CD4-positive, alpha-beta memory T cell (primary cell): ENCODE measurements at regions not wholly inside any gene's neighbourhood (a gene's known extent, or its start where the extent isn't known, plus 50 kb on each side); places are given as distances from the start of the nearest gene placed in this dataset.
A peak's percentile ranks its signal among the peaks of the same experiment; 100 is the strongest.

Source experiments
- CTCF ChIA-PET: fragments of 350-600 bp; sonication (Branson Sonifier 250); formaldehyde crosslinking; loops from one replicate; lab custom pipeline; 2021; ENCODE audit warnings: inconsistent platforms; ENCODE audit not compliant: partially characterized antibody; lab: Charles Lee
- POLR2A ChIA-PET: fragments of 350-600 bp; sonication (Branson Sonifier 250); formaldehyde crosslinking; loops from one replicate; lab custom pipeline; 2021; ENCODE audit not compliant: partially characterized antibody; lab: Charles Lee
- DNase-seq, 5 donors: peaks; one replicate each; pipeline versions ENCODE4 v3.0.0 to v3.0.0-alpha.2; 2020 to 2022; ENCODE audit warnings: mixed read lengths in 1 of 5
- H3K27ac ChIP-seq: one replicate; pipeline ENCODE4 v1.7.0; 2013; ENCODE audit warnings: low read depth, low read length
- H3K27me3 ChIP-seq: 2 replicates; pipeline ENCODE4 v1.7.0; 2013; ENCODE audit warnings: mild to moderate bottlenecking, low read length, moderate library complexity; ENCODE audit not compliant: insufficient read depth
- H3K36me3 ChIP-seq: 2 replicates; pipeline ENCODE4 v1.7.0; 2013; ENCODE audit warnings: mild to moderate bottlenecking, low read length, moderate library complexity; ENCODE audit not compliant: insufficient read depth
- H3K4me1 ChIP-seq: 2 replicates; pipeline ENCODE4 v1.7.0; 2013; ENCODE audit warnings: mild to moderate bottlenecking, low read length, moderate library complexity; ENCODE audit not compliant: insufficient read depth
- H3K4me3 ChIP-seq, 2 donors: one replicate each; pipeline ENCODE4 v1.7.0; 2013; ENCODE audit warnings: low read length in 2 of 2, mild to moderate bottlenecking in 1 of 2
- H3K9me3 ChIP-seq, 2 donors: one replicate each; pipeline ENCODE4 v1.7.0; 2013; ENCODE audit warnings: low read length in 2 of 2, control low read depth in 1 of 2; ENCODE audit not compliant: control insufficient read depth in 1 of 2
- H3K27ac Mint-ChIP-seq, 7 donors: one replicate each; pipeline ENCODE4 v1.8.0; 2020 to 2021; ENCODE audit warnings: mixed read lengths in 7 of 7, mild to moderate bottlenecking in 6 of 7, inconsistent platforms in 3 of 7, moderate library complexity in 3 of 7
- H3K27me3 Mint-ChIP-seq, 2 donors: one replicate each; pipeline ENCODE4 v1.8.0; 2020 to 2021; ENCODE audit warnings: mixed read lengths in 2 of 2
- H3K36me3 Mint-ChIP-seq, 2 donors: one replicate each; pipeline ENCODE4 v1.8.0; 2020 to 2021; ENCODE audit warnings: mixed read lengths in 2 of 2, inconsistent platforms in 1 of 2, mild to moderate bottlenecking in 1 of 2
- H3K4me1 Mint-ChIP-seq, 4 donors: one replicate each; pipeline ENCODE4 v1.8.0; 2020 to 2021; ENCODE audit warnings: mixed read lengths in 4 of 4, mild to moderate bottlenecking in 1 of 4
- H3K4me3 Mint-ChIP-seq, 8 donors: one replicate each; pipeline ENCODE4 v1.8.0; 2020 to 2021; ENCODE audit warnings: mixed read lengths in 8 of 8, mild to moderate bottlenecking in 7 of 8, moderate library complexity in 6 of 8, inconsistent platforms in 3 of 8
- H3K9me3 Mint-ChIP-seq, 8 donors: one replicate each; pipeline ENCODE4 v1.8.0; 2020 to 2021; ENCODE audit warnings: mixed read lengths in 8 of 8, mild to moderate bottlenecking in 5 of 8, inconsistent platforms in 3 of 8, moderate library complexity in 1 of 8
- intact Hi-C: fragments of 100-400 bp; cut with micrococcal nuclease; formaldehyde crosslinking; loops from one replicate; pipeline ENCODE4 v1.15.1; 2023

DNA sequence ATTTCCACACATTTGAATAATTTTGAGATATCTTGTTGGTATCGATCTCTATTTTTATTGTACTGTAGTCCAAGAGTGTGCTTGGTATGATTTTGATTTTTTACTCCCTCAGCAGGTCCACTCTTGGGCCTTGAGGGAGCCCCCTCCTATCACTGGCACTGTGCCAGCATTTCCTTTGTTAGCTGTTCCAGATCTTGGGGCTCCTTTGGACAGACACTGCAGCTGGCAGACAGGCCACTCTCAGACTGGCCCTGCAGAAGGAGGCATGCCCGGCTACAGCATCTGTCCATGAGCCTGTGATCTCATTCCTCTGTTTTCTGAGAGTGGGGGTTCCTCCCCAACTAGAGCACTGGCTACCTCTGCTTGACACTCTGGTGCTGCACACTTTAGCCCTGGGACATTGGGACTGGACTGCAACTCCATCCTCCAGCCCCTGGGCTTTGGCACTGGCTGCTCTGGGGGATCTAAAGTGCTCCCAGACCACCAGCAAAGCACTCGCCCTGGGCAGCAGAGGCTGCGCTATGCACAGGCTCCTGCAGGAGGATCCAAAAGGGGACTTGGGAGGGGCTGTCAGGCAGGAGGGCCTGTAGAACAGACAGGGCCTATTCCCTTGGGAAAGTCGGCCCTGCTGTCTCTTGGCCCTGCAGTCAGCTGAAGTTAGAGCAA lies 271.3 kb upstream of the DMAC1 start:
- H3K9me3 Mint-ChIP-seq, result peaks cover 0 to 3% (median 0%) of the 10 kb centered on the region in 8 donors
- no peak overlapping the region for H3K4me3 ChIP-seq

DNA sequence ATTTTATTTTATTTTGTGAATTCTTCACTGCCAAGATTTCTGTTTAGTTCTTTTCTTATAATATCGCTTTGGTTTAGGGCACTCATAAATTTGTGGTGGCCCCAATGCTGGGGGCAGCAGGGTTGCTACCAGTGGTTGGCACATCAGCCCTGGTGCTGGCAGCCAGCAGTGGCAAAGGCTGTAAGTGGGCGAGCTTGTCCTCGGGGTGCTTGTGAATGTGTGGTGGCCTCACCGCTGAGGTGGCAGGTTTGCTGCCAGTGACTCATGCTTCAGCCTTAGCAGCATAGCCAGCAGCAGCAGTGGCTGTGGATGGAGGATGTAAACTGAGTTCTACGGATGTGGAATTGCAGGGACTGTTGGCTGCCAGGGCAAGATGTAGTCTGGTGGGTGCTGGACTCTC lies 262.9 kb upstream of the DMAC1 start:
- intact Hi-C loops, result no loop called here
- POLR2A ChIA-PET, result no interaction called here

More for the DNA sequence above, 271.3 kb upstream of the DMAC1 start:
- Histone ChIP-seq H3K27me3 (no peaks in the 10 kb centered on the region), H3K27ac (no peak overlapping the region), H3K9me3 (no peaks in the 10 kb centered on the region), H3K36me3 (no peaks in the 10 kb centered on the region), H3K4me1 (no peaks in the 10 kb centered on the region)
- no peak for DNase-seq
- Mint-ChIP-seq H3K27me3 (peaks cover 2% of the 10 kb centered on the region in 2 donors), H3K36me3 (no peaks in the 10 kb centered on the region), H3K27ac (no peak overlapping the region), H3K4me1 (no peaks in the 10 kb centered on the region), H3K4me3 (peak overlapping the region in 1 of 8 donors; percentile 7)
- intact Hi-C loops, result no loop called here
- ChIA-PET POLR2A (no interaction called here), CTCF (no interaction called here)

DNA sequence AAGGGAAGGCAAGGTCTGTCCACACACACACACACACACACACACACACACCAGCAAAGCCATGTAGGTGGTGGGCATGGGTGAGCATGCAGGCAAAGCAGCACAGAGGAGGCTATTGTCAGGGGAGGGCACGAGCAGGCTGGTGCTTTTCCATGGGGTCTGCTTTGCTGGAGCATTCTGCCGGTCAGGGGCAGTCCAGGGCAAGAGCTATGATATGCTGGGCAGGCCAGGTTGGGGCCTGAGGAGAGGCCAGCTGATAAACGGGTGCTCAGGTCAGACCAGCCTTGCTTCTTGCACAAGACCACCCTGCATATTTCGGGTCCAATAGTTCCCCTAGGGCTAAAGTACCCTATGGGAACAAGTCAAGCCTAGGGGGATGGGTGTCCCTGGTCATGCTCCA lies 253.9 kb upstream of the DMAC1 start:
- H3K4me1 ChIP-seq, result no peaks in the 10 kb centered on the region
- Mint-ChIP-seq H3K4me3 (no peak overlapping the region), H3K27me3 (no peaks in the 10 kb centered on the region), H3K36me3 (peaks cover 2 to 6% of the 10 kb centered on the region in 2 donors), H3K27ac (no peak overlapping the region), H3K9me3 (peaks cover 9 to 33% (median 23%) of the 10 kb centered on the region in 8 donors), H3K4me1 (peaks cover 0 to 3% (median 0%) of the 10 kb centered on the region in 4 donors)
- no peak for DNase-seq
- no peak overlapping the region for H3K27ac ChIP-seq
- H3K36me3 ChIP-seq, result no peaks in the 10 kb centered on the region
- CTCF ChIA-PET, result no interaction called here
- no peaks in the 10 kb centered on the region for H3K27me3 ChIP-seq
- H3K9me3 ChIP-seq, result no peaks in the 10 kb centered on the region
- POLR2A ChIA-PET, result no interaction called here
- intact Hi-C loops, result loop anchor here (10.0 kb wide), 1 partner anchor 209 kb away; no protein-coding TSS in a partner anchor
- H3K4me3 ChIP-seq, result no peak overlapping the region

More for the DNA sequence above, 262.9 kb upstream of the DMAC1 start:
- Mint-ChIP-seq H3K27ac (peak overlapping the region in 1 of 7 donors; percentile 38), H3K27me3 (no peaks in the 10 kb centered on the region), H3K9me3 (peaks cover 0 to 19% (median 10%) of the 10 kb centered on the region in 8 donors), H3K4me3 (no peak overlapping the region), H3K36me3 (peaks cover 0 to 5% of the 10 kb centered on the region in 2 donors), H3K4me1 (peaks cover 0 to 10% (median 5%) of the 10 kb centered on the region in 4 donors)
- Histone ChIP-seq H3K9me3 (no peaks in the 10 kb centered on the region), H3K4me1 (no peaks in the 10 kb centered on the region), H3K4me3 (no peak overlapping the region), H3K36me3 (no peaks in the 10 kb centered on the region), H3K27me3 (no peaks in the 10 kb centered on the region), H3K27ac (no peak overlapping the region)
- DNase-seq, result no peak
- CTCF ChIA-PET, result no interaction called here

DNA sequence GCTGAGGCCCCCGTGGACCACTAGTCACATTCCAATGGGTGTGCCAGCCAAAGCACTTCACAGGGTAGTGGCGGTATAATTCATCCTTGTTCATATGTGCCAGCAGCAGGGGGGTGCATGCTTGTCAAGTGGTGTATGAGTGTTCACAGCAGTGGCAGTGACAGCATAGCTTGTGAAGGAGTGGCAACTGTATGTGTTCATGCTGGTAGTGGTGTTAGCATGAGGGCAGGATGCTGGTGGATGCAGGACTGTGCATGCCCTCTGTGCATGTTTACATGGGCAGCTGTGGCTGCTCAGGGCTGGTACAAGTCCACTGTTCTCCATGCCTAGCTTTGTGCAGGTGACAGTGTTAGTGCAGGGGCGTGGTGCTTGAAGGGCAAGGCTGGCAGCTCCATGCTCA lies 253.4 kb upstream of the DMAC1 start:
- no peaks in the 10 kb centered on the region for H3K36me3 ChIP-seq
- no peaks in the 10 kb centered on the region for H3K27me3 ChIP-seq
- Mint-ChIP-seq H3K27me3 (no peaks in the 10 kb centered on the region), H3K9me3 (peaks cover 9 to 33% (median 23%) of the 10 kb centered on the region in 8 donors), H3K4me3 (no peak overlapping the region), H3K27ac (no peak overlapping the region), H3K4me1 (peaks cover 0 to 3% (median 0%) of the 10 kb centered on the region in 4 donors), H3K36me3 (peaks cover 2 to 6% of the 10 kb centered on the region in 2 donors)
- H3K4me3 ChIP-seq, result no peak overlapping the region
- H3K9me3 ChIP-seq, result no peaks in the 10 kb centered on the region
- no peaks in the 10 kb centered on the region for H3K4me1 ChIP-seq
- CTCF ChIA-PET, result no interaction called here
- POLR2A ChIA-PET, result no interaction called here
- intact Hi-C loops, result loop anchor here (10.0 kb wide), 1 partner anchor 208 kb away; no protein-coding TSS in a partner anchor
- DNase-seq, result no peak
- no peak overlapping the region for H3K27ac ChIP-seq

DNA sequence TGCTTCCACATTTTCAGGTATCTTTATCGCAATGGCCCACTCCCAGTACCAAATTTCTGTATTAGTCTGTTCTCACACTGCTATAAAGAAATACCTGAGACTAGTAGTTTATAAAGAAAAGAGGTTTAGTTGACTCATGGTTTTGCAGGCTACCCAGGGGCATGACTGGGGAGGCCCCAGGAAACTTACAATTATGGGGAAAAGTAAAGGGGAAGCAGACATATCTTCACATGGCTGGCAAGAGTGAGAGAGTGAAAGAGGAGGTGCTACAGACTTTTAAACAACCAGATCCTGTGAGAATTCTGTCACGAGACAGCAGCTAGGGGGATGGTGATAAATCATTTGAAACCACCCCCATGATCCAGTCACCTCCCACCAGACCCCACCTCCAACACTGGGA lies 238.2 kb upstream of the DMAC1 start:
- no peaks in the 10 kb centered on the region for H3K27me3 ChIP-seq
- intact Hi-C loops, result no loop called here
- CTCF ChIA-PET, result no interaction called here

DNA sequence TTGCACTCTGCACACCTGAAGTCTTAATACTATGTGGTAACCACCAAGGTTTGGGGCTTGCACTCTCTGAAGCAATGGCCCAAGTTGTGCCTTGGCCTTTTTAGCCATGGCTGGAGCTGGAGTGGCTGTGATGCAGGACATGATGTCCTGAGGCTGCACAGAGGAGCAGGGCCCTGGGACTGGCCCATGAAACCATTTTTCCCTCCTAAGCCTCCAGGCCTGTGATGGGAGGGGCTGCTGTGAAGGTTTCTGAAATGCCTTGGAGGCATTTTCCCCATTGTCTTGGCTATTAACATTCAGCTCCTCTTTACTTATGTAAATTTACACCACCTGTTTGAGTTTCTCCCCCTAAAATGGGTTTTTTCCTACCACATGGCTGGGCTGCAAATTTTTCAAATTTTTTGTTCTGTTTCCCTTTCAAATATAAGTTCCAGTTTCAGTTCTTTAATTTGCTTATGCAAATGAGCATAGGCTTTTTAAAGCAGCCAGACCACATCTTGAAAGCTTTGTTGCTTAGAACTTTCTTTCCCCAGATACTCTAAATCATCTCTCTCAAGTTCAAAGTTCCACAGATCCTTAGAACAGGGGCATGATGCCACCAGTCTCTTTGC lies 237.4 kb upstream of the DMAC1 start:
- Histone ChIP-seq H3K4me1 (no peaks in the 10 kb centered on the region), H3K9me3 (no peaks in the 10 kb centered on the region), H3K27me3 (no peaks in the 10 kb centered on the region), H3K36me3 (no peaks in the 10 kb centered on the region), H3K4me3 (no peak overlapping the region), H3K27ac (no peak overlapping the region)
- Mint-ChIP-seq H3K4me1 (no peaks in the 10 kb centered on the region), H3K27me3 (no peaks in the 10 kb centered on the region), H3K27ac (no peak overlapping the region), H3K9me3 (peaks cover 0 to 31% (median 21%) of the 10 kb centered on the region in 8 donors), H3K36me3 (peaks cover 1 to 3% of the 10 kb centered on the region in 2 donors), H3K4me3 (no peak overlapping the region)
- CTCF ChIA-PET, result no interaction called here
- intact Hi-C loops, result no loop called here
- no peak for DNase-seq
- POLR2A ChIA-PET, result no interaction called here

More for the DNA sequence above, 238.2 kb upstream of the DMAC1 start:
- no peak for DNase-seq
- Histone ChIP-seq H3K4me1 (no peaks in the 10 kb centered on the region), H3K27ac (no peak overlapping the region), H3K9me3 (no peaks in the 10 kb centered on the region), H3K36me3 (no peaks in the 10 kb centered on the region), H3K4me3 (no peak overlapping the region)
- POLR2A ChIA-PET, result no interaction called here
- Mint-ChIP-seq H3K4me3 (no peak overlapping the region), H3K36me3 (peaks cover 1 to 3% of the 10 kb centered on the region in 2 donors), H3K4me1 (no peaks in the 10 kb centered on the region), H3K27ac (no peak overlapping the region), H3K9me3 (peaks cover 0 to 36% (median 27%) of the 10 kb centered on the region in 8 donors), H3K27me3 (no peaks in the 10 kb centered on the region)

DNA sequence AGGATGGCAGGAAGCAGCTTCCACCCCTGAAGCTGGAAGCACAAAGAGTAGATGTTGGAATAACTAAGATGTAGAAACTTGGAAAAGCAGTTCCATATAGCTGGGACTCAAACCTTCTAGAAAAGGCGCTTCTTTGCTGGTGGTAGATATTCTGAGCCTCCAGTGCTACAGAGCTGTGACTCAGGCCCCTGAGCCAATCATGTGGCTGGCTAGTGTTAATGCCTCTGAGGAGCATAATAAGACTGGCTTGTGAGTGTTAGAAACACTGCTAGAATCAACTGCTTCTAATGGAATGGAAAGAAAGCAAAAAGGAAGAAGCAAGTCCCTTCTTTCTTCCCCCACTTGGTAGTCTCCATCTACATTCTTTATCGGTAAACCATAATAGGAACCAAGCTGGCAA lies 234.2 kb upstream of the DMAC1 start:
- H3K36me3 ChIP-seq, result no peaks in the 10 kb centered on the region
- peaks cover 1 to 3% of the 10 kb centered on the region in 2 donors for H3K36me3 Mint-ChIP-seq
- H3K27ac ChIP-seq, result no peak overlapping the region
- no peak overlapping the region for H3K4me3 Mint-ChIP-seq
- peaks cover 0 to 3% (median under 1%) of the 10 kb centered on the region in 4 donors for H3K4me1 Mint-ChIP-seq
- no peaks in the 10 kb centered on the region for H3K9me3 ChIP-seq
- CTCF ChIA-PET, result no interaction called here
- POLR2A ChIA-PET, result no interaction called here
- no peak for DNase-seq
- H3K4me3 ChIP-seq, result no peak overlapping the region
- H3K4me1 ChIP-seq, result no peaks in the 10 kb centered on the region
- intact Hi-C loops, result no loop called here
- H3K27ac Mint-ChIP-seq, result no peak overlapping the region
- H3K27me3 ChIP-seq, result no peaks in the 10 kb centered on the region
- peaks cover 0 to 16% (median 8%) of the 10 kb centered on the region in 8 donors for H3K9me3 Mint-ChIP-seq
- peaks cover 1 to 2% of the 10 kb centered on the region in 2 donors for H3K27me3 Mint-ChIP-seq
